Mesendoderm (in vitro differentiated cells): ENCODE measurements at regions not wholly inside any gene's neighbourhood (a gene's known extent, or its start where the extent isn't known, plus 50 kb on each side); places are given as distances from the start of the nearest gene placed in this dataset.

Source experiments
- DNase-seq: peaks from one replicate; pipeline ENCODE4 v3.0.0; 2013
- H2AK5ac ChIP-seq: 2 replicates; pipeline ENCODE4 v1.6.1; 2013; ENCODE audit warnings: low read length, inconsistent platforms
- H2BK120ac ChIP-seq: 2 replicates; pipeline ENCODE4 v1.6.1; 2013; ENCODE audit warnings: low read depth, mild to moderate bottlenecking, low read length, moderate library complexity, mixed read lengths
- H2BK15ac ChIP-seq: replicated peaks from 2 replicates; pipeline ENCODE4 v1.6.1; 2013; ENCODE audit warnings: low read depth, mild to moderate bottlenecking, moderate library complexity
- H2BK5ac ChIP-seq: 2 replicates; pipeline ENCODE4 v1.6.1; 2013; ENCODE audit warnings: low read length, inconsistent platforms
- H3K18ac ChIP-seq: 2 replicates; pipeline ENCODE4 v1.6.1; 2013; ENCODE audit warnings: mild to moderate bottlenecking, low read length, mixed read lengths
- H3K23ac ChIP-seq: one replicate; pipeline ENCODE4 v1.6.1; 2013; ENCODE audit warnings: low read length
- H3K27ac ChIP-seq: 2 replicates; pipeline ENCODE4 v1.5.1; 2013; ENCODE audit warnings: low read depth, mild to moderate bottlenecking, inconsistent platforms, low read length, moderate library complexity
- H3K27me3 ChIP-seq: 2 replicates; pipeline ENCODE4 v1.6.1; 2013; ENCODE audit warnings: low read length, control low read depth, mild to moderate bottlenecking, inconsistent platforms; ENCODE audit not compliant: insufficient read depth, poor library complexity
- H3K36me3 ChIP-seq: 2 replicates; pipeline ENCODE4 v1.6.1; 2013; ENCODE audit warnings: low read length, inconsistent platforms; ENCODE audit not compliant: control insufficient read depth, insufficient read depth
- H3K4ac ChIP-seq: one replicate; pipeline ENCODE4 v1.6.1; 2013; ENCODE audit warnings: low read depth, mild to moderate bottlenecking, low read length, moderate library complexity
- H3K4me1 ChIP-seq: 2 replicates; pipeline ENCODE4 v1.6.1; 2013; ENCODE audit warnings: low read depth, low read length, inconsistent platforms; ENCODE audit not compliant: control insufficient read depth
- H3K4me2 ChIP-seq: 2 replicates; pipeline ENCODE4 v1.6.1; 2013; ENCODE audit warnings: low read length
- H3K4me3 ChIP-seq: 2 replicates; pipeline ENCODE4 v1.5.1; 2013; ENCODE audit warnings: mild to moderate bottlenecking, low read length
- H3K56ac ChIP-seq: one replicate; pipeline ENCODE4 v1.6.1; 2013; ENCODE audit warnings: low read length
- H3K79me1 ChIP-seq: 2 replicates; pipeline ENCODE4 v1.6.1; 2013; ENCODE audit warnings: low read length, inconsistent platforms
- H3K79me2 ChIP-seq: 2 replicates; pipeline ENCODE4 v1.6.1; 2013; ENCODE audit warnings: mild to moderate bottlenecking, low read length; ENCODE audit not compliant: control insufficient read depth, insufficient read depth
- H3K9ac ChIP-seq: 2 replicates; pipeline ENCODE4 v1.6.1; 2013; ENCODE audit warnings: low read length, inconsistent platforms
- H4K5ac ChIP-seq: one replicate; pipeline ENCODE4 v1.6.1; 2013; ENCODE audit warnings: low read length
- H4K8ac ChIP-seq: one replicate; pipeline ENCODE4 v1.6.1; 2013; ENCODE audit warnings: low read depth, mild to moderate bottlenecking, control low read depth, low read length, moderate library complexity
- WGBS: extraction: QIAGEN DNeasy Blood & Tissue Kit; methylation state at CpG from one replicate; pipeline ENCODE4 v1.1.7; 2013; ENCODE audit warnings: low lambda C conversion rate, missing lambda C conversion rate; ENCODE audit not compliant: insufficient coverage; ENCODE audit errors: extremely low coverage; 5-methylcytosine and 5-hydroxymethylcytosine counted together

DNA sequence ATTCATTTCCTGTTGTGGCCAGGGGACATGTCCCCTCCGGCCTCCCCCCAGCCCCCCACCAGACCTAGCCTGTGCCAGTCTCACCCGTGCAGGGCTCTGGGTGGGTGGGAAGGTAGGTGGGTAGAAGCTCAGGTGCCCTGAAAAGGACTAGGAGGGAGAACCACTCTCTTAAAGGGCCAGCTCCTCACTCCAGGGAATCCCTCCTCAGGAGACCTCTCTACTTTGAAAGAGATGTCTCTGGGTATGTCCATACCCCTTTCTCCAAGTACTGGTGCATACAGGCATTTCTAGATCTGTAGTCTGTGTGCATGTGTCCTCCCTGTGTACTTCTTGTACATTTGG is 60.8 kb upstream of the EPB41L1 start:
- Histone ChIP-seq H2BK5ac (no peak overlapping the region), H3K4me3 (no peak overlapping the region), H3K79me2 (no peaks in the 10 kb centered on the region), H3K4me2 (no peak overlapping the region), H4K5ac (no peak overlapping the region), H3K23ac (no peak overlapping the region), H2BK15ac (no peak overlapping the region), H3K4me1 (peaks cover 21% of the 10 kb centered on the region), H3K4ac (no peak overlapping the region), H3K9ac (peak overlapping the region; percentile 66), H3K36me3 (no peaks in the 10 kb centered on the region), H2BK120ac (no peak overlapping the region), H3K27ac (no peak overlapping the region), H3K18ac (no peak overlapping the region), H3K79me1 (no peaks in the 10 kb centered on the region), H3K56ac (peak overlapping the region; percentile 67), H3K27me3 (no peaks in the 10 kb centered on the region), H2AK5ac (no peak overlapping the region), H4K8ac (no peak overlapping the region)
- no peak for DNase-seq
- WGBS, result no CpG with 5 or more reads among the region's 2 CpGs

DNA sequence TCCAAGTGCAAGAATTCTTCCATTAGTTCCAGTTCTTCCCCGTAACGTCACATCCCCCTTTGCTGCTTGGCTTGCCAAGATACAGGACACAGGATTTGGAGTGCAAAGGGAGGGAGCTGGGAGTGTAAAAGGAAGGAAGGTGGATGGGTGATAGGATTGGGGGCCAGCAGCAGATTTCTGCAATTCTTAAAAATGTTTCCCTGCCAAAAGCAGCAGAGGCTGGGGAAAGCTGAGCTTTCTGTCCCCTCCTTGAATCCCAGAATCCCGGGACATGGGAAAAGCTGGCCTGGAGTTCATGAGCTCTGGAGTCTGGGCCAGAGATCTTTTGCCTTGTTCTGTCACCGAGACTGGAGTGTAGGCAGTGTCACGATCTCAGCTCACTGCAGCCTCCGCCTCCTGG is 60.0 kb upstream of the EPB41L1 start:
- no peaks in the 10 kb centered on the region for H3K79me1 ChIP-seq
- H2BK120ac ChIP-seq, result no peak overlapping the region
- H4K8ac ChIP-seq, result no peak overlapping the region
- no peak overlapping the region for H3K27ac ChIP-seq
- H2AK5ac ChIP-seq, result no peak overlapping the region
- H3K79me2 ChIP-seq, result no peaks in the 10 kb centered on the region
- H3K36me3 ChIP-seq, result no peaks in the 10 kb centered on the region
- no peak overlapping the region for H2BK15ac ChIP-seq
- no peak overlapping the region for H2BK5ac ChIP-seq
- H3K9ac ChIP-seq, result no peak overlapping the region
- H3K23ac ChIP-seq, result no peak overlapping the region
- H3K27me3 ChIP-seq, result no peaks in the 10 kb centered on the region
- H3K4me3 ChIP-seq, result no peak overlapping the region
- no peak overlapping the region for H3K4me2 ChIP-seq
- H3K18ac ChIP-seq, result no peak overlapping the region
- WGBS, result no CpG with 5 or more reads among the region's 6 CpGs
- H3K56ac ChIP-seq, result peak overlapping the region; percentile 77
- no peak overlapping the region for H3K4ac ChIP-seq
- H4K5ac ChIP-seq, result no peak overlapping the region
- DNase-seq, result peak; percentile 56
- H3K4me1 ChIP-seq, result peaks cover 21% of the 10 kb centered on the region

DNA sequence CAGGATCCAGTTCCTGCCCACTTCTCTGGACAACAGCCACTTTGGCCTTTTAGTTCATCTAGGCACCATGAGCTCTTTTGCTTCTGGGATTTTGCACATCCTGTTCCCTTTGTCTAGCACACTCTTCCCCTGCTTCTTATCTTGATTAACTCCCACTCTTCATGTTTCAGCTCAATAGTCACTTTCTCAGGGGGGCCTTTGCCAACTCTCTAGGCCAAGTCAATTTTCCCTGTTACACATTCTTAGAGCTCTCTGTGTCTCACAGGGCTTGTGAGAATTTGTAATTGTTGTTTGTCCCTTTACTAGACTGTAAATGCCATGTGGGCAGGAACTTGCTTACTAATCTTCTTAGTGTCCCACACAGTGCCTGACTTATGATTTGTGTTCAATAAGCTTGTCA is 58.1 kb upstream of the EPB41L1 start:
- H2BK5ac ChIP-seq, result no peak overlapping the region
- H3K4me1 ChIP-seq, result peaks cover 21% of the 10 kb centered on the region
- H3K23ac ChIP-seq, result no peak overlapping the region
- H3K79me2 ChIP-seq, result no peaks in the 10 kb centered on the region
- H2BK15ac ChIP-seq, result no peak overlapping the region
- H3K9ac ChIP-seq, result no peak overlapping the region
- no peak overlapping the region for H4K8ac ChIP-seq
- H4K5ac ChIP-seq, result no peak overlapping the region
- no peak overlapping the region for H3K4me3 ChIP-seq
- H3K27me3 ChIP-seq, result no peaks in the 10 kb centered on the region
- no peak overlapping the region for H3K4me2 ChIP-seq
- no peaks in the 10 kb centered on the region for H3K79me1 ChIP-seq
- no peak overlapping the region for H2AK5ac ChIP-seq
- H3K36me3 ChIP-seq, result no peaks in the 10 kb centered on the region
- no peak overlapping the region for H3K27ac ChIP-seq
- H3K4ac ChIP-seq, result no peak overlapping the region
- H3K18ac ChIP-seq, result no peak overlapping the region
- H3K56ac ChIP-seq, result no peak overlapping the region
- DNase-seq, result no peak
- H2BK120ac ChIP-seq, result no peak overlapping the region

DNA sequence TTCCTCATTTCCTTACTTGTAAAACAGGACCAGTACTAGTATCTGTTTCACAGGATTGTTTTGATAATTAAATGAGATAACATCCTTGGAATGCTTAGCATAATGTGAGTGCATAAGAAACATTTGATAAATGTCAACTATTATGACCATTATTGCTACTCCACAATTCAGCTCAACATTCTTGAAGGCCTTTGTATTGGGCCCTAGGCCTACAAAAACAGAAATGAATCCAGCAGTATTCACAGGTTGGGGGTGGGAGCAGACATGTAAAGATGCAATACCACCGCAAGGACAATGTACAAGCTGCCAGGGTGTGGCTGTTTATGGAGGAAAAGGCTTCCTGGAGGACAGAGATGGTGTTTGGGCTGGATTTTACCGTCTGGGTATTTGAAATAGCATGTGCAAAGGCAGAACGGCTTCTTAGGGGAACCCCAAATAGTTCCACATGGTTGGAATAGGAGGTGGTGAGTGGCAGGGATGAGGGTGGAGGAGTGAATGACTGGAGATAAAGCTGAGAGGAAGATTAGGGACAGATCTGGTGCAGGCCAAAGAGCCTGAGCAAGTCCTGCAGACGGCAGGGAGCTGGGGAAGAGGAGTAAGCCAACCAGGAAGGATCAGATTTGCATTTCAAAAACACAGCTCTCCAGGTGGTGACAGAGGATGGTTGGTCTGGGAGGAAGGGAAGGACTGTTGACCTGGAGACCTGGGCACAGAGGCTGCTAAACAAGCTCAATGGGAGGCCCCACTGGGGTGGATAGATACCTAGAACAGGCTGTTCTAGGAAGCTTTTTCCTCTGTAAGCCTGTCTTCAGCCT is 57.0 kb upstream of the EPB41L1 start:
- H4K8ac ChIP-seq, result no peak overlapping the region
- H3K27ac ChIP-seq, result no peak overlapping the region
- H2BK5ac ChIP-seq, result no peak overlapping the region
- H3K4me2 ChIP-seq, result no peak overlapping the region
- no peaks in the 10 kb centered on the region for H3K79me2 ChIP-seq
- H3K56ac ChIP-seq, result no peak overlapping the region
- H3K4me1 ChIP-seq, result peaks cover 21% of the 10 kb centered on the region
- no peak overlapping the region for H3K23ac ChIP-seq
- no peaks in the 10 kb centered on the region for H3K79me1 ChIP-seq
- H3K9ac ChIP-seq, result no peak overlapping the region
- H3K4me3 ChIP-seq, result no peak overlapping the region
- no peak overlapping the region for H2AK5ac ChIP-seq
- no peak overlapping the region for H3K18ac ChIP-seq
- no CpG with 5 or more reads among the region's 4 CpGs for WGBS
- no peaks in the 10 kb centered on the region for H3K36me3 ChIP-seq
- H3K27me3 ChIP-seq, result no peaks in the 10 kb centered on the region
- peak; percentile 95 for DNase-seq
- no peak overlapping the region for H4K5ac ChIP-seq
- no peak overlapping the region for H3K4ac ChIP-seq
- H2BK120ac ChIP-seq, result no peak overlapping the region
- H2BK15ac ChIP-seq, result no peak overlapping the region

DNA sequence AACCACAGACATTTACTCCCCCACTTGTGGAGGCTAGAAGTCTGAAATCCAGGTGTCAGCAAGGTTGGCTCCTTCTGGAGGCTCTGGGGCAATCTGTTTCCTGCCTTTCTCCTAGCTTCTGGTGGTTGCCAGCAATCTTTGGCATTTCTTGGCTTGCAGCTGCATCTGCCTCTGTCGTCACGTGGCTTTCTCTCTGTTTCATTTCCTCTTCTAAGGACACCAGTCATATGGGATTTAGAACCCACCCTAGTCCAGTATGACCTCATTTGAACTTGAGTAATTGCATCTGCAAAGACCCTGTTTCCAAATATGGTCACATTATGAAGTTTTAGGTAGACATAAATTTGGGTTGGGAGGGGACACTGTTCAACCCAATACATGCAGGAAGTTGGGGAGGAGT is 56.2 kb upstream of the EPB41L1 start:
- H2BK15ac ChIP-seq, result no peak overlapping the region
- no peak overlapping the region for H3K4me2 ChIP-seq
- H2AK5ac ChIP-seq, result no peak overlapping the region
- no peak overlapping the region for H4K5ac ChIP-seq
- no peak overlapping the region for H2BK5ac ChIP-seq
- no peak overlapping the region for H3K18ac ChIP-seq
- peaks cover 18% of the 10 kb centered on the region for H3K4me1 ChIP-seq
- no peak overlapping the region for H2BK120ac ChIP-seq
- no peaks in the 10 kb centered on the region for H3K79me2 ChIP-seq
- H3K4ac ChIP-seq, result no peak overlapping the region
- DNase-seq, result no peak
- H3K4me3 ChIP-seq, result no peak overlapping the region
- H3K23ac ChIP-seq, result no peak overlapping the region
- H3K56ac ChIP-seq, result peak overlapping the region; percentile 45
- no peaks in the 10 kb centered on the region for H3K79me1 ChIP-seq
- WGBS, result no CpG with 5 or more reads among the region's 2 CpGs
- no peaks in the 10 kb centered on the region for H3K27me3 ChIP-seq
- H3K36me3 ChIP-seq, result no peaks in the 10 kb centered on the region
- no peak overlapping the region for H3K9ac ChIP-seq
- H4K8ac ChIP-seq, result no peak overlapping the region
- no peak overlapping the region for H3K27ac ChIP-seq

DNA sequence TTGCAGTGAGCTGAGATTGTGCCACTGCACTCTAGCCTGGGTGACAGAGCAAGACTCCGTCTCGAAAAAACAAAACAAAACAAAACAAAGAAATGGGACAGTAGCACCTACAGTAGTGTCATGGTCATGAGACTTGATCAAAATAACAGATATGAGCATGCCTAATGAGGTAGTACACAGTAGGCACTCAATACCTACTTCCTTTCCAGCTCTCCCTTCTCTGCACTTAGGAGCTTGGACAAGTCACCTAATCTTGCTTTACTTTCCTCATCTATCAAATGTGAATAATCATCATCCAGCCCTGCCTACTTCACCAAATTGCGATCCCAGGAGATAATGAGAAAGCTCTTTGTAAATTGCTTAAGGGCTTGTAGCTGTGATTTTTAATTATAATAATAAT is 55.4 kb upstream of the EPB41L1 start:
- H3K4me1 ChIP-seq, result peaks cover 16% of the 10 kb centered on the region
- no peak overlapping the region for H4K5ac ChIP-seq
- no CpG with 5 or more reads among the region's 3 CpGs for WGBS
- no peak overlapping the region for H3K27ac ChIP-seq
- H3K4me3 ChIP-seq, result no peak overlapping the region
- no peaks in the 10 kb centered on the region for H3K27me3 ChIP-seq
- H3K79me2 ChIP-seq, result no peaks in the 10 kb centered on the region
- no peaks in the 10 kb centered on the region for H3K36me3 ChIP-seq
- no peak overlapping the region for H2BK5ac ChIP-seq
- no peak overlapping the region for H2BK15ac ChIP-seq
- no peak overlapping the region for H2BK120ac ChIP-seq
- no peak overlapping the region for H3K4ac ChIP-seq
- H3K79me1 ChIP-seq, result no peaks in the 10 kb centered on the region
- H3K9ac ChIP-seq, result no peak overlapping the region
- H4K8ac ChIP-seq, result no peak overlapping the region
- no peak overlapping the region for H3K56ac ChIP-seq
- H3K18ac ChIP-seq, result no peak overlapping the region
- DNase-seq, result no peak
- no peak overlapping the region for H3K4me2 ChIP-seq
- no peak overlapping the region for H2AK5ac ChIP-seq
- H3K23ac ChIP-seq, result no peak overlapping the region
